ENCODE measurements at regions not wholly inside any gene's neighbourhood (a gene's known extent, or its start where the extent isn't known, plus 50 kb on each side); places are given as distances from the start of the nearest gene placed in this dataset.
A peak's percentile ranks its signal among the peaks of the same experiment; 100 is the strongest.
"Not testable (repeated sequence)": the region's sequence is repeated elsewhere in the genome, so short reads cannot be mapped to it uniquely, and the experiment has no call there.

DNA sequence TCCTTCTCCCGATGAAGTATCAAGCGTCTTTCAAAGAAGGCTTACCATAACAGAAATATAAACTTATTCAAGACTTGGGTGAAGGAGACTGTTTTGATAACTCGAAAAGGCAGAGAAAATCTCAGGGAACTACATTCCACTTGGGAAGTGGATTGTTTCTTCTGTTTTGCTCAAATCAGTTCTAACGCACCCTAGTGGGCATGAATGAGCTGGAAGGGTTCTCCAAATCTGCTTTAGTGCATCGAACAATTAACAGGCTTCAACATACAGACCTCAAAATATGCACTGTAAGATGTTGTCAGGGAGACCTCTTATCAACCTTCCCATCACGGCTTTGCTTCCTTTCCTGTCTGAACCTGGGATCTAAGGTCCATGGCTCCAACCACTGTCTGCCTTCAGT lies 392.5 kb downstream of the CD83 start:
- TF ChIP-seq GATA1 (IDR thresholded peaks at IDR 0.05; ENCODE audit: low read depth, low read length) (no peak), POLR2A (IDR thresholded peaks at IDR 0.05; ENCODE audit: low read length) (no peak)
- peak in 1 of 2 experiments; percentile 22 for DNase-seq

DNA sequence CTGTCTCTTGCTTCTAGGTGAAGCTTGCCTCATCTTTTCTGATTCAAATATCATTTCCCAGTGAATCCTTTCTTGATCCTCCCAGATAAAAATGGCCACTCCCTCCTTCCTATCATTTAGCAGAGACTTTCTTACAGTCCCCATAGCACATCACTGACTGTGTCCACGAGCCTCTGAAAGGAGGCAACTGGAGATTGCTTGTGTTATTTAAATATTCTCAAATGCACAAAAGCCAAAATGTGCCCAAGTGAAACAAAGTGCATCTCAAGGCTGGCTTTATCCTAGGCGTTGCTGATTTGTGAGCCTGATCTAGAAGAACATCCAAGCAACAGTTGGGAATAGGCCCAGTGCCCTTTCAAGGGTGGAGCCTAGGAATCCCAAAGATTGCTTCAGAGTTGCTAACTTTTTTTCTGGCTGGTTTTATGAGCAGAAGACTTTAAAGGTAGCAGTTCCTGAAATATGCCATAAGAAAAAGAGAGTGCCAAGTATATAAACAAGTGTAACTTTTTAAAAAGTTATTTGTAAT lies 393.6 kb downstream of the CD83 start:
- DNase-seq = no peak
- TF ChIP-seq GATA1 (IDR thresholded peaks at IDR 0.05; ENCODE audit: low read depth, low read length) = no peak
- TF ChIP-seq POLR2A (IDR thresholded peaks at IDR 0.05; ENCODE audit: low read length) = no peak

DNA sequence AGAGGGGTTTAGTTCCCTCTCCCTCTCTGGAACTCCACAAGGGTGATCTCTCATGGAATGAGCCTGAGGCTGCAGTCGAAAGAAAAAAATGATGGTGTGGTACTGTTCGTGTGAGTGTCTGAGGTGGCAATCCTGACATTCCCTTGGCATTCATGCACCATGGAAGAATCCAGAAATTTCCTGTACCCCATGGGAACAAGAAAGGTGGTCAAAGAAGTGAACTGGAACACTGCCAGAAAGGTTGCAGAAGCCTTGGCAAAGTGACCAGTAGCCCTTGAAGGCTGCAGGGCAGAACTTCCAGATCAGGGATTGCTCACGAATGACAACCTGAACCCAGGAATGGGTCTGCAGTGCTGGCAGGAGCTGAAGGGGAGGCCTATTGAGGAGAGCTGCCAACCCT lies 394.7 kb downstream of the CD83 start:
- TF ChIP-seq POLR2A (IDR thresholded peaks at IDR 0.05; ENCODE audit: low read length) (no peak), GATA1 (IDR thresholded peaks at IDR 0.05; ENCODE audit: low read depth, low read length) (no peak)

DNA sequence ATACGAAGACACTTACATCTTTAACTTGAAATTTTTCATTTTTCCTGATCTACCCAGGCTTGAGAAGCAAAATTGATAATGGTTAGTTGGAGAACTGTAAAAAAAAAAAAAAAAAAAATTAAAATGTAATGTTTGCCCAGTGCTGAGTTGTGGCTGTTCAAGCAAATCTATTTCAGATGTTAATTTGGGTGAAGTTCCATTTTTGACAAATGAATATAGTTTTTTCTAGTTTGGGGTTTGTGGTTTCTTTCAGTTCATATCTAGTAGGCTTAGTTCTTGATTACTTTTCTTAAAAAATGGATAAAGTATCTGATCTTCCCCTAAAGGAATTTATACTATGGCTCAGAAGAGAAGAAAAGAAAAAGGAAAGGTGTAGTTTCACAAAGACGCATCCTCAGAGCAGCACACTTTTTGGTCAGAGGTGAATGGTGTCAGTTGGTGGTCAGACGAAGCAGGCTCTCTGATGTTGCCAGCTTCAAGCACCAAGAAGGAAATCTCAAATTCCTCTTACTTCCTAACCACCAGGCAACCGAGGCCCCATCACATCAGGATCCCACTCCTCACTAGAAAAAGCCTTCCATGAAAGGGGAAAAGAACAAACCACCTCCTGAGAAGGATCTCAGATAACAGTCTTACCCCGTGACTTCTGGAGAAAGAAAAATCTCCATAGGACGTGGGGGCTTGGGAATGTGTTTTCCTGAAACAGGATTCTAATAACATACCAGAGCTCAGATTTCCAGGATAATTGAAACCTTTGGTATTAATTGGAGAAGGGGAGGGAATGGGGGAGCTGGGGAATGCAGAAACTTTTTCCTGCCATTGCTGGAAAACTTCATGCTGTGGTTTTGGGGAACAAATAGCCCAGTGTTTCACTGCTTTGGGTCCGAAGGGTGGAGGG lies 396.2 kb downstream of the CD83 start:
- DNase-seq = no peak
- TF ChIP-seq POLR2A (IDR thresholded peaks at IDR 0.05; ENCODE audit: low read length) (no peak), GATA1 (IDR thresholded peaks at IDR 0.05; ENCODE audit: low read depth, low read length) (no peak)

More for the DNA sequence above, 394.7 kb downstream of the CD83 start:
- DNase-seq = no peak

DNA sequence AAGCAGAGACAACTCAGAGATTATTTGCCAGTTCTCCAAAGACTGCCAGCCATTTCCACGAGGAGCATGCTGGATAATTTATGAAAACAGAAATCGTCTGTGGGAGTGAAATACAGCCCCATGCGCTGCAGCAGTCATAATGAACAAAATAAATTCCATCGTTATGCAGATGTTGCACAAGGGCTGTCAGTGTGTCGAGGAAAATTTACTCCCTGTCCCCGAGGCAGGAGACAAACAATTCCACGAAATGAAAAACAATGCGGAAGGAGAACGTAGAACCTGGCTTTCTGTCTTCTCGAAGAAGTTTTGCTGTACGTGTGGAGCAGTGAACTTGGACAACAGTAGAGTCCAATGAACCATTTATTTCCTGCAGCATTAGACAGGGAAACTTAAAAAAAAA lies 399.4 kb downstream of the CD83 start:
- TF ChIP-seq GATA1 (IDR thresholded peaks at IDR 0.05; ENCODE audit: low read depth, low read length) (no peak), POLR2A (IDR thresholded peaks at IDR 0.05; ENCODE audit: low read length) (no peak)
- DNase-seq = no peak

DNA sequence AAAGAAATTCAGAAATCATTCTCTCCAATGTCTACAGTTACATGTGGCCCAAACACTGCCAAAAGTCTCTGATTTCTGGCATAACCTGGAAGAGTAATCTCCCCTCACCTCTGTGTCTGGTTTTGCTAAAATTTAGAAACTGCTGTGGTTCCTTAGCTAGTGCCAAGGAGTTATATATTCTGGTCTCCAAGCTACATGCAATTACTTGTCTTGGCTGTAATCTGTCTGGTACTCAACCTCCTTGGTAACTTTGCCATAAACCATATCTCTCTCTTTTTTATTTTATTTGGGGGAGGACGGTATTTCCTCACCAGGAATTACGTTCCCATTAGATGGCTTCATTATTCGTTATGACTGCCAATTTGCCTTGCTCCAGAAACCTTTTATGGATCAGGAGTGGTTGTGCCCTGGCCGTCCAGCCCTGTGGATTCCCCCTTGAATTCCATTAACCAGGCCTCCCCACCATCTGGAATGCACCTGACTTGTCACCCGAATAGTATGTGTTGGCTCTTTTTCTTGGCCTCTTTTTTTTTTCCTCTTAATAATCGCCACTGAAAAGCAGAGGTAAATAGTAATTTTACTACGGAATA lies 400.0 kb downstream of the CD83 start:
- no peak for DNase-seq
- TF ChIP-seq GATA1 (IDR thresholded peaks at IDR 0.05; ENCODE audit: low read depth, low read length) (no peak), POLR2A (IDR thresholded peaks at IDR 0.05; ENCODE audit: low read length) (no peak)

DNA sequence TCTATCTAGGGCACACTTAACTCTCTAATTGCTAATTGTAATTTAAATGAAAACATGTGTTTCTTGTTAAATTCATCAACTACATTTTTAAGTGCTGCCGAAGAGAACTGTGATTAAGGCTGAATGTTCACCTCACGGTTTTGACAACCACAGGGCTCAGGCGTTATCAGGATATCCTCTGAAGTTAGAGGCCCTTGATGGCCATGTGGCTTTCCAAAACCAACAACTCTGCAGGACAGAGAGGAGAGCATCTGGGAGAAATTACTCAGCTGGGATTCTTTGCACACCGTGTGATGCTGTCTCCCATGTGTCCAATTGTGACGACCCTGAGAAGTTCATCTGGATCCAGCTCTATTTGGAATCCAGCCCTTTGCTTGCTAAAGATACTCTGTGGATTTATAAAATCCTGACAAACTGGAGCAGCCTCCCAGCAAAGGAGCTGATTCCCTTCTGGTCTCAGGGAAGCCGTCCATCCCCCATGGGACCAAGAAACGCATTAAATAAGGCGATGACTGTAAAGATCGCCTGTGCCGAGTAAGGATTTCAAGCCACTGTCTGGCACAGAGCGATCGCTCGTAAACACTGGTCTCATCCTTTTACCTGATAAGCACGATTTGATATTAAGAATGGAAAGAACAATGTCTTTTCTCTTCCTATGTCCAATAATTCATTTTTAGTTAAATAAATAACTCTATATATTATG lies 401.1 kb downstream of the CD83 start:
- TF ChIP-seq POLR2A (IDR thresholded peaks at IDR 0.05; ENCODE audit: low read length) = no peak
- TF ChIP-seq GATA1 (IDR thresholded peaks at IDR 0.05; ENCODE audit: low read depth, low read length) = no peak
- no peak for DNase-seq

DNA sequence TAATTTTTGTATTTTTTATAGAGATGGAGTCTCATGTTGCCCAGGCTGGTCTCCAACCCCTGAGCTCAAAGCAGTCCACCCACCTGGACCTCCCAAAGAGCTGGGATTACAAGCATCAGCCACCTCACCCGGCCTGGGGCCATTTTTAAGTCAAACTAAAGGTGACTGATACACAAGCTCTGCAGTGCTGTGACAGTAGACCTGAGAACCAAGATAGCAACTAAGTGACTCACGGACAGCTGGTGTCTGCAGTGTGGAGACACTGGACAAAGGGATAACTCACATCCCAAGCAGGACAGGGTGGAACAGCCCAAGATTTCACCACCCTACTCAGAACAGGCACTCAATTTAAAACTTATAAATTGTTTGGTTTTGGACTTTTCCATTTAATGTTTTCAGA lies 402.5 kb downstream of the CD83 start:
- no peak for DNase-seq
- TF ChIP-seq GATA1 (IDR thresholded peaks at IDR 0.05; ENCODE audit: low read depth, low read length) = no peak
- no peak for TF ChIP-seq POLR2A (IDR thresholded peaks at IDR 0.05; ENCODE audit: low read length)

DNA sequence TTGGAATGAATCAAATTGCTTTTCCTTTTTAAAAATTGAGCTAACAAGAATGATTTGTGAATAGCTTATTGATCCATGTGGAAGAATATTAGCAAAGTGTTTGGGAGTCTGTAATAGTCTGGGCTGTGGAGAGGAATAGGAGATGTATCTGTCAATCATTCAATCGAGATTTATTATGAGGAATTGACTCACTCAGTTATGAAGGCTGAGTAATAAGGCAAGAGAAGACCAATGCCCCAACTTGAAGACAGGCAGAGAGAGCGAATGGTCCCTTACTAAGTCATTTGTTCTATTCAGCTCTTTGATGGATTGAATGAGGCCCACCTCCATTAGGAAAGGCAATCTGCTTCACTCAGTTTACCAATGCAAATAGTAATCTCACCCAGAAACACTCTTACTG lies 403.0 kb downstream of the CD83 start:
- TF ChIP-seq GATA1 (IDR thresholded peaks at IDR 0.05; ENCODE audit: low read depth, low read length) (no peak), POLR2A (IDR thresholded peaks at IDR 0.05; ENCODE audit: low read length) (no peak)
- no peak for DNase-seq

DNA sequence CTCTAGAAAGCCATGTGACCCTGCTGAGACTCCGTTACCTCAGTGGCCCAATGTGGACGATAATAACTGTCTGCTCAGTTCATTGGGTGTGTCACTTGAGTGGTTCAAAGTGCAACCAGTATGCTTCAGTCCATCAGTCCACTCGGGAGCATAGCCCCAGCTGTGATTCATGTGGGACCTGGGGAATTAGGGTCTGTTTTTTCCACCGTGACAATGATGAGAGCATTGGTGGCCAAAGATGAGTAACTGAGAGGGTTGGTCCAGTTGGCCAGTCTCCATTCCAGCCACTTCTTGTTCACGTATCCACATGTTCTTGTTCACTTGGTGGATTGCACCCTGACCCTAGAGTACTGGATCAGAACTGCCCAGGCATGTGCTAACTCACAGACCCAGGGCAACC lies 403.6 kb downstream of the CD83 start:
- no peak for TF ChIP-seq GATA1 (IDR thresholded peaks at IDR 0.05; ENCODE audit: low read depth, low read length)
- TF ChIP-seq POLR2A (IDR thresholded peaks at IDR 0.05; ENCODE audit: low read length) = no peak
- DNase-seq = no peak

DNA sequence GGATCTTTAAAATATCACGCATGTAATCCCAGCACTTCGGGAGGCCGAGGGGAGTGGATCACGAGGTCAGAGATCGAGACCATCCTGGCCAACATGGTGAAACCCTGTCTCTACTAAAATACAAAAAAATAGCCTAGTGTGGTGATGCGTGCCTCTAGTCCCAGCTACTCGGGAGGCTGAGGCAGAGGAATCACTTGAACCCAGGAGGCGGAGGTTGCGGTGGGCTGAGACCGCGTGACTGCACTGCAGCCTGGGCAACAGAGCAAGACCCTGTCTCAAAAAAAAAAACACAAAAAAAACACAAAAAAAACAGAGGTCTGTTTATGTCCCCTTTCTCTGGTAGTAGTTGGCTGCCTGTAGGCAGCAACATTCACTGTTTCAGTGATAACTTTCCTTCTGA lies 404.3 kb downstream of the CD83 start:
- not testable (repeated sequence) for DNase-seq

DNA sequence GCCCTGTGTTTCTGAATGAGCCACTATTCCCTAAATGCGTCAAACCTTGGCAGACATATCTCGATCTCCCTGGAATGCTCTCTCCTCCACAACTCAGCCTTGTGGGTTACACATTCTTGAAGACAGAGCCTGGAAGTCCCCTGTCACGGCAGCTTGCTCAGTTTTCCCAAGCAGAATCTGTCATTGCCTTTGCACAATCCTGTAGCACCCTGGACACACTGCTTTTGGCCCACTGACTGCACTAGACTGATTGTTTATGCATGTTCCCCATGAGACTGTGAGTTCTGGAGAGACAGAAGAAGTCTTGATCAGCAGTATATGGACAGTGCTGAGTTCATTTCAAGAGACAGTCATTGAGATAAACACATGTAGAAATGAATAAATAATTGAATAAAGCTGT lies 406.7 kb downstream of the CD83 start:
- DNase-seq = no peak
- TF ChIP-seq POLR2A (IDR thresholded peaks at IDR 0.05; ENCODE audit: low read length) (no peak), GATA1 (IDR thresholded peaks at IDR 0.05; ENCODE audit: low read depth, low read length) (no peak)

DNA sequence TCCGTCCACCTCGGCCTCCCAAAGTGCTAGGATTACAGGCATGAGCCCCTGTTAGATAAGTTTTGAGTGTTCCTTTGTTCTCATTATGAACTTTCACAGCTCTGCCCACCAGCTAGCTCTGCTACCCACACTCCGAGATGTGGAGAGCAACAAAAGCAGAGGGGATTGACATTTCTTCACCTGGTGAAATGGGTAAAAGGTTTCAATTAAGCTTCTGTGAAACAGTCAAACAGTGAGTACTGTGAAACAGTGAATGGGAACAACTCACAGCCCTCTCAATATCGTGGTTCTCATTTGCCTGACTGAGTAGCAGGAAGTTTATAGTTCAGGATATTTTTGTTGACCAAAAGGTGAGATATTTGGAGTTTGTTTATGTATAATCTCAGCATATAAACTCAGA lies 412.8 kb downstream of the CD83 start:
- TF ChIP-seq POLR2A (IDR thresholded peaks at IDR 0.05; ENCODE audit: low read length) (no peak), GATA1 (IDR thresholded peaks at IDR 0.05; ENCODE audit: low read depth, low read length) (no peak)
- DNase-seq = no peak

DNA sequence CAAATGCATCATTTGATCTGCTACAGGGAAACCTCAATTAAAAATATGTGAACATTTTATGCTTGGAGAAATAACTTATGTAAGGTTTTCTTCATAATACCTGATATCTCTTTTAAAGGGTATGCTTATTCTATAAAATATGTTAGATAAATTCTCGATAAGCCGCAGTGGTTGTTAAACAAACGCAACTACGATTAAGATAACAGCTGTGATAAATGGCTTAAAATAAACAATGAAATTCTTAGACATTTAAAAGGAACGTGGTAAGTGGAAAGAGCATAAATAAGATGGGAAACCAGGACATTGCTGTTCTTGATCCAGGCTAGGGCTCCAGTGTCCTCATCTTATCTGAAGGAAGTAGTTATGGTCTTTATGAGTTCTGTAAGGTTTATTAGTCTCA lies 415.9 kb downstream of the CD83 start:
- TF ChIP-seq POLR2A (IDR thresholded peaks at IDR 0.05; ENCODE audit: low read length) (no peak), GATA1 (IDR thresholded peaks at IDR 0.05; ENCODE audit: low read depth, low read length) (no peak)
- no peak for DNase-seq

Data from erythroblast (primary cell).